SK-N-SH treated with all-trans-retinoic acid at 6 μM for 48 hours (cell line): ENCODE measurements at regions not wholly inside any gene's neighbourhood (a gene's known extent, or its start where the extent isn't known, plus 50 kb on each side); places are given as distances from the start of the nearest gene placed in this dataset.

Experiments
- ESRRG ChIP-seq: fragments of 250-450 bp; sonication (Bioruptor Pico); IDR thresholded peaks from 2 replicates; pipeline ENCODE4 v1.6.1; 2021; ENCODE audit warnings: mild to moderate bottlenecking
- OSR1 ChIP-seq: fragments of 250-450 bp; sonication (Bioruptor Pico); IDR thresholded peaks from 2 replicates; pipeline ENCODE4 v1.8.0; 2022; ENCODE audit warnings: moderate library complexity, mild to moderate bottlenecking, inconsistent platforms
- RARB ChIP-seq: fragments of 250-450 bp; sonication (Bioruptor Pico); IDR thresholded peaks from 2 replicates; pipeline ENCODE4 v1.8.0; 2021; ENCODE audit warnings: mild to moderate bottlenecking, moderate library complexity
- TOX ChIP-seq: fragments of 250-450 bp; sonication (Bioruptor Pico); IDR thresholded peaks from 2 replicates; pipeline ENCODE4 v1.8.0; 2021; ENCODE audit warnings: mild to moderate bottlenecking, moderate library complexity, borderline replicate concordance
- ZC3H10 ChIP-seq: fragments of 250-450 bp; sonication (Bioruptor Pico); IDR thresholded peaks from 2 replicates; pipeline ENCODE4 v1.5.1; 2021; ENCODE audit warnings: mild to moderate bottlenecking, moderate library complexity
- ZFP3 ChIP-seq: fragments of 250-450 bp; sonication (Bioruptor Pico); IDR thresholded peaks from 2 replicates; pipeline ENCODE4 v1.5.0; 2020; ENCODE audit warnings: mild to moderate bottlenecking, moderate library complexity
- ZFP30 ChIP-seq: fragments of 450-650 bp; formaldehyde crosslinking; IDR thresholded peaks from 2 replicates; pipeline ENCODE4 v1.5.0; 2022; ENCODE audit warnings: mild to moderate bottlenecking, moderate library complexity
- ZNF70 ChIP-seq: fragments of 450-650 bp; formaldehyde crosslinking; IDR thresholded peaks from 2 replicates; pipeline ENCODE4 v1.5.0; 2020; ENCODE audit warnings: mild to moderate bottlenecking, moderate library complexity

DNA sequence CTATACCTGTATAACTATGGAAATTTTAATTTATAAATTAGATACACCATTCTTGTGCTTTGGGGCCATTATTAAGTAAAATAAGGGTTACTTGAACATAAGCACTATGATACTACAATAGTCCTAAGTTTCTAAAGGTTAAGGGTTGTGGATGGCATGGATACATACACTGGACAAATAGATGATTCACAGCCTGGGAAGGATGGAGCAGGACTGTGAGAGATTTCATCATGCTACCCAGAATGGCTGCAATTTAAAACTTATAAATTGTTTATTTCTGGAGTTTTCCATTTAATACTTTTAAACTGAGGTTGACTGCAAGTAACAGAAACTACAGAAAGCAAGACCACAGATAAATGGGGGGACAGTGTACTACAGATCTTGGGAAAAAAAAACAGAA lies 295.8 kb upstream of the ZNF804A start:
- no peak for TF ChIP-seq TOX
- no peak for TF ChIP-seq ZFP30 (CRISPR knock-in tag)
- no peak for TF ChIP-seq OSR1
- TF ChIP-seq ESRRG (CRISPR knock-in tag) = no peak
- TF ChIP-seq RARB = no peak
- TF ChIP-seq ZFP3 = no peak
- TF ChIP-seq ZC3H10 (CRISPR knock-in tag) = no peak
- TF ChIP-seq ZNF70 = no peak
